B cell (primary cell): ENCODE measurements at regions not wholly inside any gene's neighbourhood (a gene's known extent, or its start where the extent isn't known, plus 50 kb on each side); places are given as distances from the start of the nearest gene placed in this dataset.

ENCODE experiments used
- ATAC-seq: fragments of 200-7000 bp; cut with Tn5 transposase; one replicate; pipeline ENCODE4 v1.10.0; 2021; ENCODE audit warnings: low read depth, mild to moderate bottlenecking, moderate number of reproducible peaks, moderate library complexity
- CTCF ChIA-PET: fragments of 350-600 bp; sonication (Branson Sonifier 250); formaldehyde crosslinking; loops from one replicate; lab custom pipeline; 2021; ENCODE audit warnings: antibody characterized with exemption, inconsistent platforms; lab: Charles Lee
- POLR2A ChIA-PET: fragments of 350-600 bp; sonication (Branson Sonifier 250); formaldehyde crosslinking; loops from one replicate; lab custom pipeline; 2021; ENCODE audit warnings: antibody characterized with exemption; lab: Charles Lee
- DNase-seq: peaks from one replicate; pipeline ENCODE4 v3.0.0; 2013
- H2AFZ ChIP-seq: 2 replicates; pipeline ENCODE4 v1.6.1; 2012; ENCODE audit warnings: mild to moderate bottlenecking, low read depth, low read length; ENCODE audit not compliant: insufficient read depth, poor library complexity, severe bottlenecking
- H3K27ac ChIP-seq, 2 donors: 1 replicate in 1 of 2; 2 replicates in 1 of 2; pipeline ENCODE4 v1.5.1; 2012 to 2013; ENCODE audit warnings: low read length in 2 of 2, mild to moderate bottlenecking in 2 of 2, moderate library complexity in 1 of 2
- H3K27me3 ChIP-seq, 4 experiments: fragments of 200-600 bp in 1 of 4; sonication (generic) in 1 of 4; replicated peaks in 1 of 4; 1 replicate in 2 of 4; 2 replicates in 2 of 4; pipeline versions ENCODE4 v1.6.1 to v1.7.0; 2013 to 2016; ENCODE audit warnings: low read length in 3 of 4, mild to moderate bottlenecking in 2 of 4, mixed read lengths in 1 of 4, moderate library complexity in 1 of 4; ENCODE audit not compliant: insufficient read depth in 4 of 4, control insufficient read depth in 3 of 4; ENCODE audit errors: control extremely low read depth in 1 of 4
- H3K36me3 ChIP-seq, 2 experiments: replicated peaks in 1 of 2; 1 replicate in 1 of 2; 2 replicates in 1 of 2; pipeline versions ENCODE4 v1.6.1 to v1.7.1; 2013; ENCODE audit warnings: low read length in 1 of 2; ENCODE audit not compliant: insufficient read depth in 2 of 2, control insufficient read depth in 1 of 2; ENCODE audit errors: control extremely low read depth in 1 of 2, extremely low read depth in 1 of 2
- H3K4me1 ChIP-seq, 2 donors: fragments of 200-600 bp in 1 of 2; sonication (generic) in 1 of 2; 1 replicate in 1 of 2; 2 replicates in 1 of 2; pipeline versions ENCODE4 v1.5.1 to v1.6.1; 2013 to 2017; ENCODE audit warnings: low read length in 2 of 2; ENCODE audit not compliant: control insufficient read depth in 2 of 2, insufficient read depth in 2 of 2
- H3K4me2 ChIP-seq: replicated peaks from 2 replicates; pipeline ENCODE3; 2012; ENCODE audit warnings: mild to moderate bottlenecking, low read depth, low read length; ENCODE audit not compliant: poor library complexity, severe bottlenecking
- H3K4me3 ChIP-seq, 5 experiments: fragments of 200-600 bp in 1 of 5; sonication (generic) in 1 of 5; 1 replicate in 3 of 5; 2 replicates in 2 of 5; pipeline versions ENCODE4 v1.5.1 to v1.7.0; 2011 to 2016; ENCODE audit warnings: low read length in 4 of 5, mild to moderate bottlenecking in 4 of 5, low read depth in 2 of 5, control low read depth in 1 of 5, moderate library complexity in 1 of 5; ENCODE audit not compliant: insufficient read depth in 1 of 5; ENCODE audit errors: control extremely low read depth in 1 of 5, extremely low read depth in 1 of 5
- H3K79me2 ChIP-seq: fragments of 200-600 bp; sonication (generic); one replicate; pipeline ENCODE4 v1.6.0; 2016; ENCODE audit warnings: low read length; ENCODE audit not compliant: control insufficient read depth, insufficient read depth
- H3K9ac ChIP-seq: fragments of 200-600 bp; sonication (generic); 2 replicates; pipeline ENCODE4 v1.6.1; 2017; ENCODE audit warnings: mild to moderate bottlenecking, low read length, moderate library complexity
- H3K9me3 ChIP-seq, 3 donors: one replicate each; pipeline versions ENCODE4 v1.6.1 to v1.7.1; 2013; ENCODE audit warnings: low read length in 2 of 3; ENCODE audit not compliant: control insufficient read depth in 2 of 3, insufficient read depth in 1 of 3; ENCODE audit errors: control extremely low read depth in 1 of 3
- H4K20me1 ChIP-seq: 2 replicates; pipeline ENCODE4 v1.6.0; 2012; ENCODE audit warnings: mild to moderate bottlenecking, low read length; ENCODE audit not compliant: insufficient read depth, control insufficient read depth, poor library complexity, severe bottlenecking
- H3K27ac Mint-ChIP-seq: one replicate; pipeline ENCODE4 v1.8.0; 2021; ENCODE audit warnings: mixed read lengths
- H3K27me3 Mint-ChIP-seq: one replicate; pipeline ENCODE4 v1.8.0; 2021; ENCODE audit warnings: mixed read lengths
- H3K4me1 Mint-ChIP-seq: one replicate; pipeline ENCODE4 v1.8.0; 2021; ENCODE audit warnings: mixed read lengths
- H3K4me3 Mint-ChIP-seq: one replicate; pipeline ENCODE4 v1.8.0; 2021; ENCODE audit warnings: mixed read lengths
- H3K9me3 Mint-ChIP-seq: one replicate; pipeline ENCODE4 v1.8.0; 2022; ENCODE audit warnings: mixed read lengths; ENCODE audit not compliant: insufficient read depth
- CTCF ChIP-seq: fragments of 200-600 bp; IDR thresholded peaks from one replicate; pipeline ENCODE4 v1.8.0; 2022; ENCODE audit warnings: antibody characterized with exemption, mild to moderate bottlenecking
- EZH2 ChIP-seq: IDR thresholded peaks from 2 replicates; pipeline ENCODE4 v1.6.1; 2012; ENCODE audit warnings: borderline replicate concordance, low read depth, mild to moderate bottlenecking, moderate library complexity, low read length; ENCODE audit not compliant: insufficient read depth, poor library complexity, severe bottlenecking
- WGBS: methylation state at CpG from one replicate; pipeline ENCODE4 v1.1.5; 2013; ENCODE audit warnings: missing lambda C conversion rate; ENCODE audit not compliant: insufficient coverage; 5-methylcytosine and 5-hydroxymethylcytosine counted together
- intact Hi-C: fragments of 100-400 bp; cut with micrococcal nuclease; formaldehyde crosslinking; loops from one replicate; pipeline ENCODE4 v1.10.0; 2022

- no peaks in the 10 kb centered on the region for H3K4me1 ChIP-seq
- no peak overlapping the region for H3K4me3 Mint-ChIP-seq
- no peaks in the 10 kb centered on the region for H3K4me1 Mint-ChIP-seq
- intact Hi-C loops = no loop called here
- H3K27ac ChIP-seq = no peak overlapping the region
- TF ChIP-seq EZH2 (no peak), CTCF (no peak)
- H3K27me3 Mint-ChIP-seq = no peaks in the 10 kb centered on the region
- CTCF ChIA-PET = no interaction called here
- 75% methylated on average over 4 of the region's 5 CpGs for WGBS
- H2AFZ ChIP-seq = no peak overlapping the region
- no peaks in the 10 kb centered on the region for H3K9me3 ChIP-seq
- H3K4me2 ChIP-seq = no peak overlapping the region
- POLR2A ChIA-PET = no interaction called here
- no peaks in the 10 kb centered on the region for H3K27me3 ChIP-seq
- H4K20me1 ChIP-seq = no peaks in the 10 kb centered on the region
- no peaks in the 10 kb centered on the region for H3K79me2 ChIP-seq
- H3K27ac Mint-ChIP-seq = no peak overlapping the region
- no peak overlapping the region for H3K4me3 ChIP-seq
- ATAC-seq (no peak), DNase-seq (no peak)
- H3K9ac ChIP-seq = no peak overlapping the region
- no peaks in the 10 kb centered on the region for H3K36me3 ChIP-seq
- no peaks in the 10 kb centered on the region for H3K9me3 Mint-ChIP-seq
Measured at GRCh38 chr16:59296888-59297287, 562.8 kb upstream of the GOT2 start.

- Mint-ChIP-seq H3K4me1 (no peaks in the 10 kb centered on the region), H3K27me3 (no peaks in the 10 kb centered on the region), H3K4me3 (no peak overlapping the region), H3K27ac (no peak overlapping the region), H3K9me3 (no peaks in the 10 kb centered on the region)
- Histone ChIP-seq H4K20me1 (no peaks in the 10 kb centered on the region), H3K79me2 (no peaks in the 10 kb centered on the region), H3K4me2 (no peak overlapping the region), H3K36me3 (no peaks in the 10 kb centered on the region), H2AFZ (no peak overlapping the region), H3K9ac (no peak overlapping the region), H3K27me3 (no peaks in the 10 kb centered on the region), H3K4me1 (no peaks in the 10 kb centered on the region), H3K4me3 (no peak overlapping the region), H3K27ac (no peak overlapping the region), H3K9me3 (no peaks in the 10 kb centered on the region)
- ATAC-seq (no peak), DNase-seq (no peak)
- ChIA-PET POLR2A (no interaction called here), CTCF (no interaction called here)
- WGBS = 78% methylated on average over 3 of the region's 5 CpGs
- intact Hi-C loops = no loop called here
- no peak for TF ChIP-seq EZH2
- no peak for TF ChIP-seq CTCF
Measured at GRCh38 chr16:59295993-59296736, 562.0 kb upstream of the GOT2 start.
